GM12878 (cell line): ENCODE measurements at regions not wholly inside any gene's neighbourhood (a gene's known extent, or its start where the extent isn't known, plus 50 kb on each side); places are given as distances from the start of the nearest gene placed in this dataset.

Experiments
- ATAC-seq: fragments of 200-7000 bp; cut with Tn5 transposase; 3 replicates; pipeline ENCODE4 v1.9.1; 2020; ENCODE audit warnings: mild to moderate bottlenecking, moderate library complexity
- BruUV-seq: library from RNA; stranded (reverse); fragments of 400-500 nt; replicated peaks from 2 replicates; lab custom pipeline; 2021; lab: Mats Ljungman, UMichigan
- CTCF ChIA-PET: fragments of 300-600 bp; sonication (Branson Sonifier 250); formaldehyde crosslinking; extraction: SDS; loops from one replicate; lab custom pipeline; 2021; ENCODE audit warnings: inconsistent platforms; lab: Yijun Ruan, JAX
- POLR2A ChIA-PET: fragments of 350-600 bp; formaldehyde crosslinking; extraction: SDS; loops from one replicate; lab custom pipeline; 2021; ENCODE audit warnings: inconsistent platforms; lab: Charles Lee
- RAD21 ChIA-PET: fragments of 300-600 bp; sonication (Branson Sonifier 250); formaldehyde crosslinking; loops from one replicate; lab custom pipeline; 2023; ENCODE audit warnings: antibody characterized with exemption; ENCODE audit not compliant: unreplicated experiment; lab: Charles Lee
- SMC1A ChIA-PET: fragments of 300-600 bp; sonication (Branson Sonifier 250); formaldehyde crosslinking; loops from one replicate; lab custom pipeline; 2023; ENCODE audit not compliant: unreplicated experiment, uncharacterized antibody; lab: Charles Lee
- DNase-seq: peaks from one replicate; pipeline ENCODE4 v3.0.0-alpha.2; 2011; ENCODE audit warnings: low read depth, low spot score
- FAIRE-seq: peaks from 3 replicates; lab custom pipeline; 2011; peaks lifted over from hg19 to GRCh38; lab: Jason Lieb, UNC
- H2AFZ ChIP-seq: 2 replicates; pipeline ENCODE4 v1.6.0; 2011; ENCODE audit warnings: low read depth, low read length, control low read depth; ENCODE audit not compliant: control insufficient read depth
- H3K27ac ChIP-seq: 2 replicates; pipeline ENCODE4 v1.5.1; 2011; ENCODE audit warnings: control low read depth; ENCODE audit not compliant: control insufficient read depth, insufficient read depth
- H3K27me3 ChIP-seq, 2 experiments: replicated peaks in 1 of 2; 2 replicates each; pipeline versions ENCODE4 v1.6.0 to v1.6.1; 2011; ENCODE audit warnings: low read length in 1 of 2; ENCODE audit not compliant: control insufficient read depth in 2 of 2, insufficient read depth in 2 of 2
- H3K36me3 ChIP-seq, 2 experiments: 2 replicates each; pipeline ENCODE4 v1.5.1; 2011; ENCODE audit warnings: low read length in 1 of 2; ENCODE audit not compliant: control insufficient read depth in 2 of 2, insufficient read depth in 2 of 2
- H3K4me1 ChIP-seq: 2 replicates; pipeline ENCODE4 v1.6.1; 2011; ENCODE audit warnings: mild to moderate bottlenecking, low read length, moderate library complexity, mixed read lengths; ENCODE audit not compliant: control insufficient read depth, insufficient read depth
- H3K4me2 ChIP-seq: 2 replicates; pipeline ENCODE4 v1.6.0; 2011; ENCODE audit warnings: control low read depth; ENCODE audit not compliant: control insufficient read depth, insufficient read depth
- H3K4me3 ChIP-seq: fragments of 200-600 bp; sonication (generic); 2 replicates; pipeline ENCODE4 v1.5.1; 2016
- H3K79me2 ChIP-seq: 2 replicates; pipeline ENCODE4 v1.6.0; 2011; ENCODE audit warnings: low read length; ENCODE audit not compliant: control insufficient read depth, insufficient read depth
- H3K9ac ChIP-seq: 2 replicates; pipeline ENCODE4 v1.8.0; 2011; ENCODE audit warnings: low read length, control low read depth, mixed read lengths; ENCODE audit not compliant: control insufficient read depth, insufficient read depth
- H3K9me3 ChIP-seq: replicated peaks from 3 replicates; pipeline ENCODE4 v1.5.1; 2011; ENCODE audit warnings: mild to moderate bottlenecking, low read length; ENCODE audit not compliant: control insufficient read depth, insufficient read depth
- H4K20me1 ChIP-seq: 2 replicates; pipeline ENCODE4 v1.6.0; 2011; ENCODE audit not compliant: control insufficient read depth, insufficient read depth
- BACH1 ChIP-seq: fragments of 450-650 bp; IDR thresholded peaks from 2 replicates; pipeline ENCODE4 v1.6.1; 2017; ENCODE audit warnings: mild to moderate bottlenecking, borderline replicate concordance
- CREM ChIP-seq: IDR thresholded peaks from 2 replicates; pipeline ENCODE4 v1.6.1; 2014; ENCODE audit warnings: antibody characterized with exemption, low read depth
- ESRRA ChIP-seq: IDR thresholded peaks from 2 replicates; pipeline ENCODE4 v1.6.1; 2012; ENCODE audit warnings: mild to moderate bottlenecking, low read length, improper control_type of control experiment
- MYC ChIP-seq: IDR thresholded peaks from 2 replicates; pipeline ENCODE4 v1.6.1; 2011; ENCODE audit warnings: mild to moderate bottlenecking, low read length, moderate library complexity, inconsistent platforms; ENCODE audit not compliant: insufficient read depth, insufficient replicate concordance, insufficient read length, severe bottlenecking
- NFYB ChIP-seq: IDR thresholded peaks from 2 replicates; pipeline ENCODE4 v1.6.1; 2011; ENCODE audit warnings: low read depth, mild to moderate bottlenecking, low read length, improper control_type of control experiment, moderate library complexity; ENCODE audit not compliant: insufficient read depth
- PML ChIP-seq: IDR thresholded peaks from 2 replicates; pipeline ENCODE4 v1.6.1; 2012; ENCODE audit warnings: low read length, inconsistent platforms
- RELB ChIP-seq: fragments of 450-650 bp; IDR thresholded peaks from 2 replicates; pipeline ENCODE4 v1.6.1; 2017; ENCODE audit warnings: low read depth, mild to moderate bottlenecking, moderate library complexity
- ZBTB11 ChIP-seq: fragments of 450-650 bp; formaldehyde crosslinking; IDR thresholded peaks from 2 replicates; pipeline ENCODE4 v1.5.0; 2022; ENCODE audit warnings: mild to moderate bottlenecking, missing genetic modification characterization
- ZBTB4 ChIP-seq: fragments of 450-650 bp; formaldehyde crosslinking; IDR thresholded peaks from 2 replicates; pipeline ENCODE4 v1.4.0; 2022; ENCODE audit warnings: mild to moderate bottlenecking, moderate library complexity
- WGBS: methylation state at CpG from one replicate; pipeline ENCODE4 v1.1.6; 2016; ENCODE audit warnings: low lambda C conversion rate; ENCODE audit not compliant: insufficient replicate concordance, insufficient coverage; ENCODE audit errors: missing lambda C conversion rate; 5-methylcytosine and 5-hydroxymethylcytosine counted together
- in situ Hi-C: fragments of 300-500 bp; cut with MboI; formaldehyde crosslinking; loops from 9 replicates; pipeline ENCODE4 v1.14.3; 2018; ENCODE audit warnings: mixed read lengths
- intact Hi-C: fragments of 100-400 bp; cut with micrococcal nuclease; formaldehyde crosslinking; loops from one replicate; pipeline ENCODE4 v1.14.2; 2022; ENCODE audit not compliant: unreplicated experiment

- intact Hi-C loops: no loop called here
- Histone ChIP-seq H4K20me1 (no peaks in the 10 kb centered on the region), H3K4me3 (no peak overlapping the region), H3K9ac (no peak overlapping the region), H3K27me3 (no peaks in the 10 kb centered on the region), H3K4me2 (no peak overlapping the region), H3K27ac (no peak overlapping the region), H3K79me2 (no peaks in the 10 kb centered on the region), H3K9me3 (no peaks in the 10 kb centered on the region), H3K36me3 (no peaks in the 10 kb centered on the region), H3K4me1 (no peaks in the 10 kb centered on the region), H2AFZ (no peak overlapping the region)
- WGBS: 22% methylated on average over 4 of the region's 4 CpGs
- SMC1A ChIA-PET: interaction anchor here (0.6 kb wide), 1 partner anchor 84 kb away, joined by 3 read pairs; no protein-coding TSS in a partner anchor
- POLR2A ChIA-PET: no interaction called here
- in situ Hi-C loops: no loop called here
- RAD21 ChIA-PET: no interaction called here
- FAIRE-seq: no peak
- TF ChIP-seq MYC: no peak
- DNase-seq: no peak
- no TSS peak for BruUV-seq
- no peak for ATAC-seq
- CTCF ChIA-PET: no interaction called here
Observed at GRCh38 chr6:71090217-71090616, 133.4 kb upstream of the B3GAT2 start.

GRCh38 chr6:71091167-71091566, 134.3 kb upstream of the B3GAT2 start:
- H3K79me2 ChIP-seq: no peaks in the 10 kb centered on the region
- POLR2A ChIA-PET: no interaction called here
- in situ Hi-C loops: no loop called here
- no TSS peak for BruUV-seq
- ATAC-seq (no peak), FAIRE-seq (no peak), DNase-seq (no peak)
- H3K27ac ChIP-seq: no peak overlapping the region
- CTCF ChIA-PET: interaction anchor here (1.1 to 1.4 kb wide), 2 partner anchors 8 to 30 kb away, joined by 3 read pairs; no protein-coding TSS in a partner anchor
- H3K4me3 ChIP-seq: no peak overlapping the region
- RAD21 ChIA-PET: no interaction called here
- H3K27me3 ChIP-seq: no peaks in the 10 kb centered on the region
- no peaks in the 10 kb centered on the region for H4K20me1 ChIP-seq
- no peaks in the 10 kb centered on the region for H3K9me3 ChIP-seq
- no peak overlapping the region for H2AFZ ChIP-seq
- H3K4me2 ChIP-seq: no peak overlapping the region
- SMC1A ChIA-PET: interaction anchor here (0.5 to 0.6 kb wide), 2 partner anchors 40 to 442 kb away, joined by 3 read pairs; no protein-coding TSS in a partner anchor
- intact Hi-C loops: no loop called here
- 21% methylated on average over 5 of the region's 5 CpGs for WGBS
- H3K36me3 ChIP-seq: no peaks in the 10 kb centered on the region
- no peak overlapping the region for H3K9ac ChIP-seq
- no peaks in the 10 kb centered on the region for H3K4me1 ChIP-seq
- no peak for TF ChIP-seq BACH1
- TF ChIP-seq PML: no peak
- TF ChIP-seq NFYB: no peak
- TF ChIP-seq ZBTB11 (CRISPR knock-in tag): no peak
- no peak for TF ChIP-seq RELB
- no peak for TF ChIP-seq ESRRA
- TF ChIP-seq CREM: no peak
- no peak for TF ChIP-seq ZBTB4 (CRISPR knock-in tag)
